ENCODE measurements at regions not wholly inside any gene's neighbourhood (a gene's known extent, or its start where the extent isn't known, plus 50 kb on each side); places are given as distances from the start of the nearest gene placed in this dataset.

GRCh38 chr9:121598965-121599871, 52.2 kb upstream of the DAB2IP start (continued):
- TF ChIP-seq ATF3 (IDR thresholded peaks at IDR 0.05; ENCODE audit: borderline replicate concordance, extremely low read depth, low read depth, low read length) (no peak), ASH2L (IDR thresholded peaks at IDR 0.05; ENCODE audit: borderline replicate concordance, low read depth) (no peak), ATF2 (IDR thresholded peaks at IDR 0.05; ENCODE audit: low read length) (no peak), PKNOX1 (IDR thresholded peaks at IDR 0.05) (no peak)

GRCh38 chr9:121599872-121600585, 51.4 kb upstream of the DAB2IP start:
- Histone ChIP-seq H3K27ac (ENCODE audit: control insufficient read depth, insufficient read depth) (no peak overlapping the region), H3K4me2 (ENCODE audit: control insufficient read depth, insufficient read depth) (no peak overlapping the region), H3K9ac (ENCODE audit: control insufficient read depth, insufficient read depth, low read length) (no peak overlapping the region), H3K4me3 (no peak overlapping the region), H2AFZ (ENCODE audit: control insufficient read depth, low read depth, low read length) (no peak overlapping the region), H3K79me2 (ENCODE audit: control insufficient read depth, insufficient read depth, low read length) (no peaks in the 10 kb centered on the region), H3K27me3 (replicated peaks in 1 of 2; ENCODE audit: control insufficient read depth in 2 of 2, insufficient read depth in 2 of 2, low read length in 1 of 2) (peaks cover 6 to 10% of the 10 kb centered on the region in 2 experiments; a peak in 3 of 4 replicates), H3K36me3 (ENCODE audit: control insufficient read depth in 2 of 2, insufficient read depth in 2 of 2, low read length in 1 of 2) (no peaks in the 10 kb centered on the region), H4K20me1 (ENCODE audit: control insufficient read depth, insufficient read depth) (no peaks in the 10 kb centered on the region), H3K4me1 (ENCODE audit: control insufficient read depth, insufficient read depth, low read length) (no peaks in the 10 kb centered on the region), H3K9me3 (replicated peaks; ENCODE audit: control insufficient read depth, insufficient read depth, low read length) (peaks cover 2% of the 10 kb centered on the region; the same call in 2 of the 3 replicates)
- POLR2A ChIA-PET: no interaction called here
- BruUV-seq (replicated peaks): no TSS peak
- FAIRE-seq: no peak
- DNase-seq (ENCODE audit: low read depth, low spot score): no peak
- ATAC-seq: no peak
- RAD21 ChIA-PET (ENCODE audit: unreplicated experiment): interaction anchor here (0.7 kb wide), 1 partner anchor 225 kb away, joined by 4 read pairs; no protein-coding TSS in a partner anchor
- 21% methylated on average over 24 of the region's 25 CpGs for WGBS (ENCODE audit: insufficient coverage, insufficient replicate concordance, low lambda C conversion rate, missing lambda C conversion rate)
- SMC1A ChIA-PET (ENCODE audit: uncharacterized antibody, unreplicated experiment): no interaction called here
- CTCF ChIA-PET: no interaction called here
- intact Hi-C loops (cut with micrococcal nuclease; ENCODE audit: unreplicated experiment) (no loop called here), in situ Hi-C loops (cut with MboI) (no loop called here)
- TF ChIP-seq RAD21 (IDR thresholded peaks at IDR 0.05; ENCODE audit: insufficient read depth, low read depth, low read length) (no peak), E4F1 (IDR thresholded peaks at IDR 0.05; ENCODE audit: borderline replicate concordance, partially characterized antibody) (no peak), MTA2 (IDR thresholded peaks at IDR 0.05; ENCODE audit: low read depth) (no peak), STAT3 (IDR thresholded peaks at IDR 0.05; ENCODE audit: low read depth, low read length) (no peak), MTA3 (IDR thresholded peaks at IDR 0.05; ENCODE audit: borderline replicate concordance, low read length) (no peak), CHD4 (IDR thresholded peaks at IDR 0.05) (no peak), SMAD1 (IDR thresholded peaks at IDR 0.05; ENCODE audit: low read depth, partially characterized antibody) (no peak), KDM1A (IDR thresholded peaks at IDR 0.05; ENCODE audit: borderline replicate concordance) (no peak), YBX1 (IDR thresholded peaks at IDR 0.05) (no peak), GATAD2B (conservative IDR thresholded peaks at IDR 0.05; ENCODE audit: low read depth) (no peak), IRF4 (IDR thresholded peaks at IDR 0.05; ENCODE audit: low read depth, low read length) (no peak)
